ENCODE measurements at regions not wholly inside any gene's neighbourhood (a gene's known extent, or its start where the extent isn't known, plus 50 kb on each side); places are given as distances from the start of the nearest gene placed in this dataset.
"Not testable (repeated sequence)": the region's sequence is repeated elsewhere in the genome, so short reads cannot be mapped to it uniquely, and the experiment has no call there.

- H3K4me1 ChIP-seq, result no peaks in the 10 kb centered on the region
- no peaks in the 10 kb centered on the region for H3K36me3 ChIP-seq
- intact Hi-C loops (cut with DNase I), result no loop called here
- no peak overlapping the region for H3K27ac ChIP-seq (replicated peaks in 1 of 4)
- H3K4me3 ChIP-seq, result no peak overlapping the region
- H3K9me3 ChIP-seq, result no peaks in the 10 kb centered on the region
- H3K27me3 ChIP-seq, result no peaks in the 10 kb centered on the region
- no peak for TF ChIP-seq POLR2AphosphoS5 (IDR thresholded peaks at IDR 0.05)
- no peak for TF ChIP-seq CTCF (IDR thresholded peaks at IDR 0.05)
- no peak for TF ChIP-seq EP300 (IDR thresholded peaks at IDR 0.05)
- no peak for TF ChIP-seq POLR2A (IDR thresholded peaks at IDR 0.05; ENCODE audit: low read depth)
- WGBS, result 88% methylated on average over 4 of the region's 4 CpGs
- no peak for DNase-seq (ENCODE audit: extremely low spot score)
Measured at GRCh38 chrX:117407449-117408150, 709.0 kb downstream of the KLHL13 start.

- Histone ChIP-seq H3K4me3 (no peak overlapping the region), H3K27ac (replicated peaks in 1 of 4) (no peak overlapping the region), H3K36me3 (no peaks in the 10 kb centered on the region), H3K27me3 (no peaks in the 10 kb centered on the region), H3K4me1 (no peaks in the 10 kb centered on the region), H3K9me3 (no peaks in the 10 kb centered on the region)
- no peak for TF ChIP-seq EP300 (IDR thresholded peaks at IDR 0.05)
- TF ChIP-seq POLR2A (IDR thresholded peaks at IDR 0.05; ENCODE audit: low read depth), result no peak
- TF ChIP-seq CTCF (IDR thresholded peaks at IDR 0.05), result no peak
- TF ChIP-seq POLR2AphosphoS5 (IDR thresholded peaks at IDR 0.05), result no peak
- 56% methylated on average over 2 of the region's 2 CpGs for WGBS
- no peak for DNase-seq (ENCODE audit: extremely low spot score)
- intact Hi-C loops (cut with DNase I), result no loop called here
Measured at GRCh38 chrX:117400839-117401238, 715.8 kb downstream of the KLHL13 start.

GRCh38 chrX:117400005-117400404 lies 716.6 kb downstream of the KLHL13 start:
- Histone ChIP-seq H3K4me3 (no peak overlapping the region), H3K27ac (replicated peaks in 1 of 4) (no peak overlapping the region), H3K4me1 (no peaks in the 10 kb centered on the region), H3K27me3 (no peaks in the 10 kb centered on the region), H3K9me3 (no peaks in the 10 kb centered on the region), H3K36me3 (no peaks in the 10 kb centered on the region)
- intact Hi-C loops (cut with DNase I), result no loop called here
- DNase-seq (ENCODE audit: extremely low spot score), result no peak
- 60% methylated on average over 2 of the region's 2 CpGs for WGBS
- TF ChIP-seq CTCF (IDR thresholded peaks at IDR 0.05) (no peak), POLR2AphosphoS5 (IDR thresholded peaks at IDR 0.05) (no peak), EP300 (IDR thresholded peaks at IDR 0.05) (no peak), POLR2A (IDR thresholded peaks at IDR 0.05; ENCODE audit: low read depth) (no peak)

- intact Hi-C loops (cut with DNase I), result no loop called here
- WGBS, result 33% methylated on average over 2 of the region's 2 CpGs
- Histone ChIP-seq H3K36me3 (no peaks in the 10 kb centered on the region), H3K27me3 (no peaks in the 10 kb centered on the region), H3K27ac (replicated peaks in 1 of 4) (no peak overlapping the region), H3K4me1 (no peaks in the 10 kb centered on the region), H3K9me3 (no peaks in the 10 kb centered on the region), H3K4me3 (no peak overlapping the region)
- TF ChIP-seq EP300 (IDR thresholded peaks at IDR 0.05) (no peak), POLR2AphosphoS5 (IDR thresholded peaks at IDR 0.05) (no peak), POLR2A (IDR thresholded peaks at IDR 0.05; ENCODE audit: low read depth) (no peak), CTCF (IDR thresholded peaks at IDR 0.05) (no peak)
- DNase-seq (ENCODE audit: extremely low spot score), result no peak
Measured at GRCh38 chrX:117397844-117398243, 718.8 kb downstream of the KLHL13 start.

- H3K36me3 ChIP-seq; DNase-seq (ENCODE audit: extremely low spot score); intact Hi-C loops (cut with DNase I); H3K27me3 ChIP-seq; H3K4me1 ChIP-seq; H3K27ac ChIP-seq (replicated peaks in 1 of 4); H3K4me3 ChIP-seq; H3K9me3 ChIP-seq: not testable (repeated sequence)
- 98% methylated on average over 11 of the region's 33 CpGs for WGBS
Measured at GRCh38 chrX:117394506-117395070, 722.0 kb downstream of the KLHL13 start.

- WGBS, result 76% methylated on average over 4 of the region's 5 CpGs
- not testable (repeated sequence) for H3K27ac ChIP-seq (replicated peaks in 1 of 4); H3K4me3 ChIP-seq
Measured at GRCh38 chrX:117392360-117392759, 724.2 kb downstream of the KLHL13 start.

More at GRCh38 chrX:117392360-117392759, 724.2 kb downstream of the KLHL13 start:
- DNase-seq (ENCODE audit: extremely low spot score); H3K27me3 ChIP-seq; H3K36me3 ChIP-seq; H3K4me1 ChIP-seq; intact Hi-C loops (cut with DNase I); H3K9me3 ChIP-seq: not testable (repeated sequence)

Measured in esophagus muscularis mucosa (tissue), 4 donors.